ENCODE measurements at regions not wholly inside any gene's neighbourhood (a gene's known extent, or its start where the extent isn't known, plus 50 kb on each side); places are given as distances from the start of the nearest gene placed in this dataset.

GRCh38 chr3:82217571-82217970 is 456.1 kb upstream of the GBE1 start:
- Histone ChIP-seq H3K79me2 (ENCODE audit: insufficient read depth, low read length) (no peaks in the 10 kb centered on the region), H3K9ac (ENCODE audit: insufficient read depth, low read length, poor library complexity, severe bottlenecking) (no peak overlapping the region), H4K20me1 (ENCODE audit: insufficient read depth, low read length) (no peaks in the 10 kb centered on the region), H3K4me2 (replicated peaks; ENCODE audit: extremely low read depth, low read length, poor library complexity, severe bottlenecking) (no peak overlapping the region), H3K27me3 (ENCODE audit: control insufficient read depth in 2 of 2, insufficient read depth in 2 of 2, low read length in 2 of 2) (no peaks in the 10 kb centered on the region), H3K4me3 (replicated peaks in 1 of 3; ENCODE audit: low read depth in 2 of 3, low read length in 3 of 3) (no peak overlapping the region), H3K36me3 (replicated peaks in 1 of 2; ENCODE audit: control insufficient read depth in 1 of 2, insufficient read depth in 2 of 2, low read length in 2 of 2) (no peaks in the 10 kb centered on the region), H3K27ac (ENCODE audit: low read depth in 1 of 2, low read length in 2 of 2) (no peak overlapping the region), H3K4me1 (ENCODE audit: control insufficient read depth in 1 of 2, insufficient read depth in 2 of 2, low read length in 2 of 2) (no peaks in the 10 kb centered on the region), H3K9me3 (replicated peaks in 1 of 2; ENCODE audit: control insufficient read depth in 1 of 2, insufficient read depth in 1 of 2, low read length in 2 of 2) (no peaks in the 10 kb centered on the region), H2AFZ (ENCODE audit: insufficient read depth, low read depth, low read length, poor library complexity, severe bottlenecking) (no peak overlapping the region)
- H3K4me1 Mint-ChIP-seq, result no peaks in the 10 kb centered on the region
- no peak overlapping the region for H3K4me3 Mint-ChIP-seq
- intact Hi-C loops (cut with micrococcal nuclease), result no loop called here
- no CpG with 5 or more reads among the region's 4 CpGs for WGBS (ENCODE audit: insufficient coverage)
- no peak for DNase-seq
- no peak overlapping the region for H3K27ac Mint-ChIP-seq
- no peaks in the 10 kb centered on the region for H3K27me3 Mint-ChIP-seq (ENCODE audit: low read depth in 3 of 3)
- H3K9me3 Mint-ChIP-seq, result peaks cover 0 to 5% (median 4%) of the 10 kb centered on the region in 7 donors
- no peak for TF ChIP-seq CTCF (IDR thresholded peaks at IDR 0.05)
- no peaks in the 10 kb centered on the region for H3K36me3 Mint-ChIP-seq

GRCh38 chr3:82208002-82208710 is 446.7 kb upstream of the GBE1 start:
- H3K27ac ChIP-seq (ENCODE audit: low read depth in 1 of 2, low read length in 2 of 2), result no peak overlapping the region
- H2AFZ ChIP-seq (ENCODE audit: insufficient read depth, low read depth, low read length, poor library complexity, severe bottlenecking), result no peak overlapping the region
- H3K4me1 ChIP-seq (ENCODE audit: control insufficient read depth in 1 of 2, insufficient read depth in 2 of 2, low read length in 2 of 2), result no peaks in the 10 kb centered on the region
- H3K36me3 Mint-ChIP-seq, result no peaks in the 10 kb centered on the region
- H3K27me3 ChIP-seq (ENCODE audit: control insufficient read depth in 2 of 2, insufficient read depth in 2 of 2, low read length in 2 of 2), result no peaks in the 10 kb centered on the region
- 80% methylated on average over 1 of the region's 4 CpGs for WGBS (ENCODE audit: insufficient coverage)
- H3K27me3 Mint-ChIP-seq (ENCODE audit: low read depth in 3 of 3), result no peaks in the 10 kb centered on the region
- no peak for TF ChIP-seq CTCF (IDR thresholded peaks at IDR 0.05)
- no peak overlapping the region for H3K27ac Mint-ChIP-seq
- H3K9ac ChIP-seq (ENCODE audit: insufficient read depth, low read length, poor library complexity, severe bottlenecking), result no peak overlapping the region
- no peak overlapping the region for H3K4me3 Mint-ChIP-seq
- H3K79me2 ChIP-seq (ENCODE audit: insufficient read depth, low read length), result no peaks in the 10 kb centered on the region
- H3K4me2 ChIP-seq (replicated peaks; ENCODE audit: extremely low read depth, low read length, poor library complexity, severe bottlenecking), result no peak overlapping the region
- H3K4me1 Mint-ChIP-seq, result no peaks in the 10 kb centered on the region
- H4K20me1 ChIP-seq (ENCODE audit: insufficient read depth, low read length), result no peaks in the 10 kb centered on the region
- no peaks in the 10 kb centered on the region for H3K9me3 ChIP-seq (replicated peaks in 1 of 2; ENCODE audit: control insufficient read depth in 1 of 2, insufficient read depth in 1 of 2, low read length in 2 of 2)
- no peaks in the 10 kb centered on the region for H3K36me3 ChIP-seq (replicated peaks in 1 of 2; ENCODE audit: control insufficient read depth in 1 of 2, insufficient read depth in 2 of 2, low read length in 2 of 2)
- DNase-seq, result no peak
- peaks cover 0 to 8% (median 5%) of the 10 kb centered on the region in 7 donors for H3K9me3 Mint-ChIP-seq
- H3K4me3 ChIP-seq (replicated peaks in 1 of 3; ENCODE audit: low read depth in 2 of 3, low read length in 3 of 3), result no peak overlapping the region
- intact Hi-C loops (cut with micrococcal nuclease), result no loop called here

All from CD14-positive monocyte (primary cell).